Lower leg skin (tissue), 3 donors: ENCODE measurements at regions not wholly inside any gene's neighbourhood (a gene's known extent, or its start where the extent isn't known, plus 50 kb on each side); places are given as distances from the start of the nearest gene placed in this dataset.

Experiments used
- POLR2A ChIP-seq, 2 donors: fragments of 450-650 bp; IDR thresholded peaks; one replicate each; pipeline ENCODE4 v1.6.1; 2016 to 2017; ENCODE audit warnings: antibody characterized with exemption in 2 of 2, mild to moderate bottlenecking in 1 of 2, moderate library complexity in 1 of 2
- TF ChIP-seq, protein P1 (sequence below), 3 donors: fragments of 450-650 bp; IDR thresholded peaks; one replicate each; pipeline ENCODE4 v1.5.1; 2016; ENCODE audit warnings: antibody characterized with exemption in 3 of 3, mild to moderate bottlenecking in 3 of 3, moderate library complexity in 2 of 3

DNA sequence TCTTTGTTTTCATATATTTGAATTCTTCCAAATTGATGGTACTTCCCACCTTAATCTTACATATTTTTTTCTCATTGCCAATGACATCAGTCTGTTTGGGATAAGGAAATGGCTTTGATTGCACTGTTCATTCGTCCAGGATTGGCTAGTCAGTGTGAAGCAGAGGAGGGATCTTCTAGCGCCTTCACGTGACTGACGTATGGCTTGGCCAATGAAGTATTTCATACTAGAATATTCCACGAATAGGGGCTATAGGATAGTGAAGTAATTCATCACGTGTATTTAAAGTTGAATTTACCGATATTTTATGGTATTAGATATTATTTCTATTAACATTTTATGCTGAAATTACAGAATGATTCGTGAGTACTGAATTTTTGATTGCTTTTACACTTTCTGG lies 178.7 kb upstream of the ZFHX3 start:
- TF ChIP-seq, protein P1, sequence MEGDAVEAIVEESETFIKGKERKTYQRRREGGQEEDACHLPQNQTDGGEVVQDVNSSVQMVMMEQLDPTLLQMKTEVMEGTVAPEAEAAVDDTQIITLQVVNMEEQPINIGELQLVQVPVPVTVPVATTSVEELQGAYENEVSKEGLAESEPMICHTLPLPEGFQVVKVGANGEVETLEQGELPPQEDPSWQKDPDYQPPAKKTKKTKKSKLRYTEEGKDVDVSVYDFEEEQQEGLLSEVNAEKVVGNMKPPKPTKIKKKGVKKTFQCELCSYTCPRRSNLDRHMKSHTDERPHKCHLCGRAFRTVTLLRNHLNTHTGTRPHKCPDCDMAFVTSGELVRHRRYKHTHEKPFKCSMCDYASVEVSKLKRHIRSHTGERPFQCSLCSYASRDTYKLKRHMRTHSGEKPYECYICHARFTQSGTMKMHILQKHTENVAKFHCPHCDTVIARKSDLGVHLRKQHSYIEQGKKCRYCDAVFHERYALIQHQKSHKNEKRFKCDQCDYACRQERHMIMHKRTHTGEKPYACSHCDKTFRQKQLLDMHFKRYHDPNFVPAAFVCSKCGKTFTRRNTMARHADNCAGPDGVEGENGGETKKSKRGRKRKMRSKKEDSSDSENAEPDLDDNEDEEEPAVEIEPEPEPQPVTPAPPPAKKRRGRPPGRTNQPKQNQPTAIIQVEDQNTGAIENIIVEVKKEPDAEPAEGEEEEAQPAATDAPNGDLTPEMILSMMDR (IDR thresholded peaks at IDR 0.05) = no peak
- no peak for TF ChIP-seq POLR2A (IDR thresholded peaks at IDR 0.05)
